ENCODE measurements at regions not wholly inside any gene's neighbourhood (a gene's known extent, or its start where the extent isn't known, plus 50 kb on each side); places are given as distances from the start of the nearest gene placed in this dataset.

- CTCF ChIA-PET, result no interaction called here
- BruUV-seq (replicated peaks), result no TSS peak
Observed at GRCh38 chr13:106916329-106916976, 348.5 kb upstream of the ARGLU1 start.

More at GRCh38 chr13:106916329-106916976, 348.5 kb upstream of the ARGLU1 start:
- Histone ChIP-seq H3K79me2 (ENCODE audit: insufficient read depth, low read length) (no peaks in the 10 kb centered on the region), H3K4me2 (ENCODE audit: low read length) (no peak overlapping the region), H4K20me1 (ENCODE audit: insufficient read depth) (no peaks in the 10 kb centered on the region), H3K4me3 (replicated peaks in 1 of 2; ENCODE audit: low read depth in 1 of 2, low read length in 2 of 2) (no peak overlapping the region), H3K9me3 (ENCODE audit: control insufficient read depth in 1 of 2, insufficient read depth in 1 of 2, low read depth in 1 of 2, low read length in 2 of 2) (no peaks in the 10 kb centered on the region), H3K36me3 (ENCODE audit: control insufficient read depth in 1 of 2, insufficient read depth in 2 of 2, low read length in 2 of 2) (no peaks in the 10 kb centered on the region), H3K4me1 (ENCODE audit: control insufficient read depth in 1 of 2, insufficient read depth in 2 of 2, low read length in 2 of 2) (peaks cover 0 to 9% of the 10 kb centered on the region in 2 experiments; a peak in 1 of 4 replicates), H3K9me2 (ENCODE audit: insufficient read depth) (no peaks in the 10 kb centered on the region), H2AFZ (ENCODE audit: low read depth, low read length, poor library complexity, severe bottlenecking) (no peak overlapping the region), H3K27ac (ENCODE audit: low read depth, low read length) (no peak overlapping the region), H3K27me3 (ENCODE audit: insufficient read depth, low read length) (no peaks in the 10 kb centered on the region; the same call in 1 of the 2 replicates), H3K9ac (ENCODE audit: low read length) (no peak overlapping the region)
- intact Hi-C loops (cut with micrococcal nuclease), result loop anchor here (5.0 kb wide), 1 partner anchor 379 kb away; the partner anchor contains the start of gene EFNB2
- no peak for TF ChIP-seq SP1 (IDR thresholded peaks at IDR 0.05; ENCODE audit: low read depth)
- no peak for TF ChIP-seq YY1 (IDR thresholded peaks at IDR 0.05; ENCODE audit: extremely low read depth, insufficient replicate concordance, low read depth, low read length)
- no peak for TF ChIP-seq POLR2A (IDR thresholded peaks at IDR 0.05; ENCODE audit: borderline replicate concordance, extremely low read depth, insufficient read depth, insufficient read length)
- TF ChIP-seq ZBTB33 (IDR thresholded peaks at IDR 0.05; ENCODE audit: extremely low read depth, insufficient replicate concordance, low read length), result no peak
- TF ChIP-seq SRF (IDR thresholded peaks at IDR 0.05; ENCODE audit: low read depth), result no peak
- TF ChIP-seq ZNF274 (IDR thresholded peaks at IDR 0.05; ENCODE audit: low read depth, low read length), result no peak
- TF ChIP-seq CEBPB (IDR thresholded peaks at IDR 0.05; ENCODE audit: low read depth), result no peak
- TF ChIP-seq CTCF (IDR thresholded peaks at IDR 0.05 in 2 of 3, conservative IDR thresholded peaks at IDR 0.05 in 1 of 3; ENCODE audit: borderline replicate concordance in 1 of 3, insufficient read depth in 1 of 3, low read depth in 2 of 3, low read length in 2 of 3), result no peak
- TF ChIP-seq REST (IDR thresholded peaks at IDR 0.05; ENCODE audit: low read depth), result no peak
- TF ChIP-seq SIN3A (IDR thresholded peaks at IDR 0.05; ENCODE audit: low read depth), result no peak
- TF ChIP-seq MAX (IDR thresholded peaks at IDR 0.05), result no peak
- no peak for TF ChIP-seq JUND (IDR thresholded peaks at IDR 0.05)
- no peak for TF ChIP-seq ZFX (IDR thresholded peaks at IDR 0.05)
- no peak for TF ChIP-seq EZH2 (IDR thresholded peaks at IDR 0.05)
- no peak for TF ChIP-seq ELF1 (IDR thresholded peaks at IDR 0.05; ENCODE audit: borderline replicate concordance, low read depth)
- TF ChIP-seq RAD21 (IDR thresholded peaks at IDR 0.05; ENCODE audit: low read depth), result no peak
- ChIA-PET RAD21 (ENCODE audit: low non-redundant PET in 1 of 2, low total read pairs in 2 of 2, uncharacterized antibody in 2 of 2, unreplicated experiment in 2 of 2) (no interaction called here), POLR2A (no interaction called here)
- DNase-seq (ENCODE audit: low read depth, low spot score) (no peak), ATAC-seq (no peak)
